GM21526 (cell line): ENCODE measurements at regions not wholly inside any gene's neighbourhood (a gene's known extent, or its start where the extent isn't known, plus 50 kb on each side); places are given as distances from the start of the nearest gene placed in this dataset.

Experiments used
- ATAC-seq: cut with Tn5 transposase; IDR thresholded peaks from one replicate; pipeline ENCODE4 v1.9.1; 2021; ENCODE audit warnings: moderate library complexity; ENCODE audit not compliant: unreplicated experiment, low FRiP score

DNA sequence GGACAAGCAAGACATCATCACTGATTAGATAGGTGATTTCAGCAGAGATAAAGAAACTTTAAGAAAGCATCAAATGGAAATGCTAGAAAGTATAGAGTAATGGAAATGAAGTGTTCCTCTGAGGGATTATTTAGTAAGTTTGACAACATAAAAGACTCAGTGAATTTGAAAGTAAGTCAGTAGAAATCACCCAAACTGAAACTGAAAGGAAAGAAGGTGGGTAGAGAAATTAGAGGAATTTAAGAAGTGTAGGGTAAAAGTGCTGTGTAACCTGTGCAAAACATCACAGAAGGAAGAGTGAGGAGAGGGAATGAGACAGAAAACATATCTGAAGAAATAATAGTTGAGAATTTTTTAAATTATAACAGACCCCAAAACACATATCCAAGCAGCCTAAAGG, 343.1 kb downstream of the CBLN2 start:
- peak; percentile 81 for ATAC-seq

DNA sequence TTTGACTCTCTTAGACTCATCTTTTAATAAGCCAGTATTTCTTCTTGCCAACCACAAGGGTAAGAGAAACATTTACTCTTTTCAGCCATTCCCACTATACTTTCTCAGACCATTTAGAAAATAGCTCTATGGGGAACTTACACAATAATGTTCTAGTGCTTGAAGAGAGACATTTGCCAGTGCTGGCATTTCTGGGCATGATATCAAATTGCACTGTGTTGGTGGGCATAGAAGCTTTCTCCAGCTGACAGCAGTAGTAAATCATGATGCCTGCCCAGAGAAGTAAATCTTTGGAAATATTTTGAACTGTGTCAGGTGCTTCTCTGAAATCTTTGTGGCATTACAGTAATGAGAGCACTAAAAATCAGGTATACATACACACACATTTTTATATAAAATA, 346.6 kb downstream of the CBLN2 start:
- no peak for ATAC-seq

DNA sequence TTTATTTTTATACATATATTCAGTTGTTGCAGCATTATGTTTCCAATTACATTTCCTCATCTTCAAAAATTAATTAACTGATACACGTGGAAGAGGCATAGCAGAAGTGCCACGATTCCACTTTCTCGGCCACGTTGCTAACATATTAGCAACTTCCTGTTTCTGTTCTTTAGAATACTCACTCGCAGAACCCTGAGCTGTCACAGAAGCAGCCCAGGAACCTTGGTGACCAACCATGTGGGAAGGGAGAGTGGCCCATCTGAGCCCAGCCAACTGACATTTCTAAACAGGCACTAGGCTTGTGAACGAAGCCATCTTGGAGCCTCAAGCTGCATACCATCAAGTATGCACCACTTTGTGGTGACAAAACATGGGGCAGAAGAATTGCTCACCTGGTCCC, 350.1 kb downstream of the CBLN2 start:
- no peak for ATAC-seq

DNA sequence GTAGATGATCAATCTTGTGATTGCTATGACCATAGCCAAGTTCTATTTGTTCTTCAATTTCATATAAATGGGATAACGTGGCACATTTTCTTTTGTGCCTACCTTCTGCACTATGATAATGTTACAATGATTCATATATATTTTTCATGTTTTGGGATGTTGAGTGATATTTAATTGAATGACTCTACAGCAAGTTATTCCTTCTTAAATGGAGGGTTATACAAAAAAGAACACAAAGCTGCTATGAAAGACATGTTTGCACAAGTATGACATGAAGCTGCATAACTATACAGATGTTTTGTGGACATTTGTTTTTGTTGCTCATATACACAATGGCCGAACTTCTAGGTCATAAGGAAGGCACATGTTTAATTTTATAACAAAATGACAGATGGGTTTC, 356.2 kb downstream of the CBLN2 start:
- ATAC-seq: no peak

DNA sequence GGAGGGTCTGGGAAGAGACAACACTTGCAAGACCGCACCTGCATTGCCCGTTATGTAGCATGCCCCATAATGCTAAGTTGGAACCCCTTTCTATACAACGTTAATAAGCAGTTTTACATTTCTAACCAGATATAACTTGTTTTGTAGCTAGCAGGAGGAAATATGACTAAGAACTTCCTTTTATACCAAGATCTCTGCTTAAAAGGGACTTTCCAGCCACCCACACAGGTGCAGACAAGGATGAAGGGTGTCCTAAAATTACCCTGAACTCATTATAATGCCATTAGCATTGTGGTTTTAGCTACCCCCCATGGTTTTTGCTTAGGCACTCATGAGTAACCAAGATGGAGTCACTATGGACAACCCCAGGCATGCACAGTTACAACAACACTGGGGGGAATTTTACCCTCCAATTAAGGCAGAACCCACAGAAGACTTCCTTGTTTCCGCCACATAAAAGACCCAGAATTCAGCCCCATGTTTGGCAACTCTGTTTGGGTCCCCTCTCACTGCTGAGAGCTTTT, 362.8 kb downstream of the CBLN2 start:
- peak; percentile 90 for ATAC-seq

DNA sequence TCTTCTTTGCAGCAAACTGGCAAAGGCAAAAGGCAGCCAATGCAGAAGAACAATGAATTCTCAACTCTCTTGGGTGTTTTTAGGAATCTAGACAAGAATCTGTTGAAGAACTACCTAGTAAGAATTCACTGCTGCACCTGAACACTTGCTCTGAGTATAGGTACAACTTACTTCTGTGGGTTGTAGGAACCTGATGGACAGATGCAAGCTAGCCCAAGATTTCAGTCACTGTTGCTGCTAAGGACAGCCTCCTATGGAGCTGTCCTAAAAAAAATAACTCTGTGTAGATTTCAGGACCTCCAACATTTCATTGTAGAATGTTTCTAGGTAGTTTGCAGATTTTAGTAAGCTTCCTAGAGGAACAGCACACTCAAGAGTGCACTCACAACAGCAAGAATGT, 363.5 kb downstream of the CBLN2 start:
- ATAC-seq: peak; percentile 20

DNA sequence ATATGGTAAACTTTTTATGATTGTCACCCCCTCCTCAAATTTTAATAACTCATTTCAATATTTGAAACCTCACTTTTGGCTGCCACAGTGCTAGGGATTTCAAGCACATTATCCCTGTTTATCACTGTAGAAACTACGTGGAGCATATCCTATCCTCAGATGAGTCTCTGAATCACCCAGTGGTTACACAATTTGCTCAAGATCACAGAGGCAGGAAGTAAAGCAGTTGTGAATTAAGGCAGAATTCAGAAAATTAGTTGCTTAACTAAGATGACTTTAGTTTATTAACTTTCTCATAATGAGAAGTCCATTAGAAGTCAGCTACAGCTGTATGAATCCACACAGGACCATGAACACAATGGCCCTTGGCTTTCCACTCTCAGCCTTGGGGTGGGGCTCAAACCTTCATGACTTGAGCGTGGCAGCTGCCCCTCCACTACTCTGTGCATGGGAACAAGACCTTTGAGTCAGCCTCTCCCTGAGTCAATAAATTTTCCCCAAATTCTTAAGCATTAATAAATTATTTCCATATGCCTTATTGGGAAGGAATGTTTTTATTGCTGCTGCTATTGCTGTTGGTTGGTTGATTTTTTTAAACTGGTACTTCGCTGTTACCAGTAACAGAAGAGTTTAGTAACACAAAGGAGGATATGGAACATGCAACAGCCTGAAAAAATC, 369.0 kb downstream of the CBLN2 start:
- no peak for ATAC-seq

DNA sequence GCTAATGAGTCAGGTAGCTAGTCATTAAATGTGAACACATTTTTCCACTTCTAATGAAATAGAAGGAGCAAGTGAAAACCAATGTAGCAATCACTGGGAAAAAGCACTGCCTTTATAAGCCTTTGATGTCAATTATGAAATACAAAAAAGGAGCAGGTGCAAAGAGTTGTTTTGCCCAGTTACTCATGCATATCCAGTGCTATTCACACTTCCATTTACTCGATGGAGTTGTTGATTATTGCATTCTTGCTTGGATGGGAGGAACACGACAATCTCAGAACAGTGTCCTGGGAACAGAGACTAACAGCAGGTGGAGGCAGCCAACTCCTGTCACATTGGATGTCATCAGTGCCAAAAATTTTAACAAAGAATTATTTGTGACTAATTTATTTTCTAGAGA, 372.5 kb downstream of the CBLN2 start:
- no peak for ATAC-seq

DNA sequence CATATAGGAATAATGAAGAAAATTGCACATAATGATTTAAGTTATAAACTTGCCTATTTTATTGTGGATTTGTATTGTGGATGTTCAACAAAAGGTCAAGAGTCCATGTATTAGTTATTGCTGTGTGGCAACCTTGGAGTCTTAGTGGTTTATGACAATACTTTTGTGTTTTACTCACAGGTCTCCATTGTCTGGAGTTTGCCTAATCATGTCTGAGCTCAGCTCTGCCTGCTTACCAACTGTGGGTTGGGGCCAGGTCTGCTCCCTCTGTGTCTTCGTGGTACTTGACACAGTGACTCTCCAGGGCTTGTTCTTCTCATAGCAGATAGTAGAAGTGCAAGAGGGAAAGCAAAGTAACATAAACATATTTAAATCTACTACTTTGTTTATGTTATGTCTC, 382.5 kb downstream of the CBLN2 start:
- no peak for ATAC-seq

DNA sequence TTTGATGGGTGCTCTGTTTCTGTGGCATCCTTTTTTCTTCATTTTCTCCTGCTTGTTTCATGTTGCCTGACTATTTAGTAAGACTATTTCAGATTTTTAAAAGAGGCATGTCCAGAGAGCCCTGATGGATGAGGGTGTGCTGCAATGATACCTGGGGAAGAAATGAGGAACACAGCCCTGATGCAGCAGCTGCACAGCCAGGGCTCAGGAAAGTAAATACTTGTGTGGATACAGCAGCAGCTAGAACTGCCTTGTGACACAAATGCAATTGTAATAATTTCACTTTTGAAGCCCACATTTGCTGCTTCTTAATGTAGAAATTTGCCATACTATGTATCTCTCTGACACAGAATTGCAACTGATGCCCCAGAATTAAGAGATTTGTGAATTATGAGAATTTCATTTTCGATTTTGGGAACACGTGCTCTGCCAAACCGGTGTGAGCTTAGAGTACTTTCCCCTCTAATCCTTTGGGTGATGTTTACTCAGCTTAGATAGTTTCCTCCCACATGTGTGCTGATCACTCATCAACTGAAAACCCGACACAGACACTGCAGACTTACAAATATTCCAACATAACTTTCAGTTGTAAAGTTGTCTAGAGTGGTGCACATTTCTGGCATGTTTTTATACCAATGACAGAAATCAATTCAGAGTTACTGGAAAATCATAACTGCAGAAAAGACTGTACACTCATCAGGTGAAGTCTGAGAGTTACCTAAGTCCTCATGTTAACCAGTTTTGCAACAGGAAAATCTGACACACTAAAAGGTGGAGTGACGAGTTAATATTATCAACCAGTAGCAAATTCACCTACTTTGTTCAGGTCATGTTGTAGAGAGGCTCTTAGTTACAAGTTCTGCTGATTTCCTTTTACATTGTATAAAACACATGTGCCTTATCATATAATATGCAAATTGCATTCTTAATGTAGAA, 383.4 kb downstream of the CBLN2 start:
- peak; percentile 92 for ATAC-seq

DNA sequence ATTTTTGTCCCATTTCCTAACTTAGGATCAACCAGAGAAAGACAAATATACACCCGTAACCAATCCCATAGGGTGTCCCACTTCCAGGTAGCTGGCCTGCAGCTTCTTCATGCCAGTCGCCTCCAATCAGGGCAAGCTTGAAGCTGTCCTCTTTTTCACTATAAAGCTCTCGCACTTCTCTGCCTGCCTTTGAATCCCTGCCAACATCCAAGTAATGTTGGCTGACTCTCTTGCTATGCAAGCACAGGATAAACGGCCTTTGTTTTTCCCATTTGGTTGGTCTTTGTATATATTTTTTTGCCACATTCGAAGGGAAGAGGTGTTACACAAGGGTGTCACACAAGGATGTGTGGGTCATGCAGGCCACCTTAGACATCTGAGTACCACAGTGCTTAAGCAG, 388.8 kb downstream of the CBLN2 start:
- ATAC-seq: no peak

DNA sequence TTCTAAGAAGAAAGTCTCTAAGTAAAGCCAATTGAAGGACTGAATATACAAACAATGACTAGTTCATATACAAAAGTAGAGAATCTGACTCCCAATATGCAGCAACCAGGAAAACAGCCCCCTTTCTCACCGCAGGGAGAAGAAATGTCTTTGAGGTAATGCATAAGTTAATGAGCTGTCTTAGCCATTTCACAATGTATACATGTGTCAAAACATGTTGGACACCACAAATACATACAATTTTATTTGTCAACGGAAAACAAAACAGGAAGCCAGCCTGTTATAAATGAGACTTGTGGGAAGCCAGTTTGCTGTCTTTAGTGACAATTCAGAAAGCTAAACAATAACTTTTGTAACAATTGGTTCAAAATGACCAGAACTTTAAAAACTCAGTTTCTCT, 389.2 kb downstream of the CBLN2 start:
- no peak for ATAC-seq

DNA sequence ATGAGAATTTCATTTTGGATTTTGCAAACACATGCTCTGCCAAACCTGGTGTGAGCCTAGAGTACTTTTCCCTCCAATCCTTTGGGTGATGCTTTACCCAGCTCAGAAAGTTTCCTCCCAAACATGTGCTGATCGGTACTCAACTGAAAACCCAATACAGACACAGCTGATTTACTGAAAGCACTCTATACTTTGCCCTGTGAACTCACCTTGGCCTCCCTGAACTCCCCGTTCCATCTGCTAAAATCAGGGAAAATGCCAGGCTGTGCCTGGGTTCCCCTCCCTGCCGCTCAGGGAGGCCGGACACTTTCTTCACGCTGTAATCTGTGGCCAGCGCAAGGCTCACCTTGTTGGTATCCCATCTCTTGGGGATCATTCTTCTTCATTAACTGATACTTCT, 391.2 kb downstream of the CBLN2 start:
- ATAC-seq: no peak

DNA sequence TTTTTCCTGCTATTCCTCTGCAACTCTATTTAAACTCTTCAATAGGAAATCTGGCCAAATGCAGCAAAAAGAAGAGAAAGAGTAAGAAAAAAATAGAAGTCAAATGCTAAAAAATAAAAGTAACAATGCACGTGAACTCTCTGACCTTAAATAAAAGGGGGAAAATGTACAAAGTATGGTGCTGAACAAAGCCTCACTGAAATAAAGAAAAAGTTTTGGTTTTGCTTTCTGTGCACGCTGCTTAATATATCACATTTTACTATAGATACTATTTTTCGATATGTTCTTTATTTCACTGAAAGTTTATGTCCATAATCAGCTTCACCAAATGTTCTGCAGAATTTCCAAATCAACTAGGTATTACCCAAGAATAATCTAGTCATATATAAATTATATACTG, 396.3 kb downstream of the CBLN2 start:
- no peak for ATAC-seq

DNA sequence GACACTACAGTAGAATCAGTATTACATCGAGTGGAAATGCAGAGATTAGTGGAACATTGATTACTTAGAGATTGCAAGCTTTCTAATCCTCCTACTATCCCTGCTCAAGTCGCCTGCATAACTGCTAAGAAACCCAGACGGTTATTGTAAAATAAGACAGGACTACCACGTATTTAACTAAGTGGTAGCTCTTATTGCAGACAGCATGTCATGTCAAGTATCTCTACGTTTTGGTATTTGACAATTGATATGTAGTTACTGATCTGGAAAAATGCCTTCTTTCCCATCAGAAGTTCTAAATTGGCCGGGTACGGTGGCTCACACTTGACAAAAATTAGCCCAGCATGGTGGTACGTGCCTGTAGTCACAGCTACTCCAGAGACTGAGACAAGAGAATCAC, 404.1 kb downstream of the CBLN2 start:
- no peak for ATAC-seq

DNA sequence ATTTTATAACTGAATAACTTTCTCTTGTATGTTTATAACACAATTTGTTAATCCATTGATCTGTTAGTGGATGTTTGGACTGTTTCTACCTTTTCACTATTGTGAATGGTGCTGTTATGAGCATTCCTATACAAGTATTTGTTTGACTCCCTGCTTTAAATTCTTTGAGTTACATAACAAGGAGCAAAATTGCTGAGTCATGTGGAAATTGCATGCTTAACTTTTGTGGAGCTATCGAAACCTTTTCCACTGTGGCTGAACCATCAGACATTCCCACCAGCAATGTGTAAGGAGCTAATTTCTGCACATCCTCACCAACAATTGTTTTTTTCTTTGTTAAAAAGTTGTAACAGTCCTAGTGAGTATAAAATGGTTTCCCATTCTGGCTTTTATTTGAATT, 415.5 kb downstream of the CBLN2 start:
- no peak for ATAC-seq

DNA sequence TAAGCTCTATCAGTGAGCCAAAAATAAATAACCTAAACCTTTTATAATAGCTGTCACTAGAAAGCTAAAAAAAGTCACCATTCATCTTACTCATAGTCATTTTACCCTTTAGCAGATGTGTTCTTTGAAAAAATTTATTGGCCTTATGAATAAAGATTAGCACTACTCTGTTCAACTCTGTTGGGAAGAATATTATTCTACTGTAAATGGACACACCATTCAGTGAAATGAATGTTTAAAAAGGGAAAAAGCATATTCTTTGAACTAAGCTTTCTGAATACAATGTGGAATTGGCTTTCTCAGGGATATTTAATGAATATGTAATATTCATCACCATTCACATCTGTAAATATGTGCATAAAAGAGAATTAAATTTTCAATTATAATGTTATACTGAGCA, 422.0 kb downstream of the CBLN2 start:
- ATAC-seq: no peak

DNA sequence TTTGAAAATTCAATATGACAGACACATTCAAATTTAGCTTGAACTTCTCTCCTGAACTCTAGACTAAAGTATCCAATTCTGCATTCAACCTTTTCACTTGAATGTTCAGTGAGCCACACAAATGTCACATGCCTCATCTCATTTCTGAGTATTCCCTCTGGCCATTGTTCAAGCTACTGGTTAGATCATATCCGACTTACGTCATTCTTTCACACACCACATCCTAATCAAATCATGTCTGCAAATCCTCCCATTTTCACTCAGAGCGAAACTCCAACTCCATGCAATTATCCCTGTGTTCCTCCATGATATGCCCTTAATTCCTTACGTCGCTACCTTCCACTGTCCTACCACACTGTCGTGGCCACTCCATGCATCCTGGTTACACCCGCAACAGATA, 425.1 kb downstream of the CBLN2 start:
- no peak for ATAC-seq

DNA sequence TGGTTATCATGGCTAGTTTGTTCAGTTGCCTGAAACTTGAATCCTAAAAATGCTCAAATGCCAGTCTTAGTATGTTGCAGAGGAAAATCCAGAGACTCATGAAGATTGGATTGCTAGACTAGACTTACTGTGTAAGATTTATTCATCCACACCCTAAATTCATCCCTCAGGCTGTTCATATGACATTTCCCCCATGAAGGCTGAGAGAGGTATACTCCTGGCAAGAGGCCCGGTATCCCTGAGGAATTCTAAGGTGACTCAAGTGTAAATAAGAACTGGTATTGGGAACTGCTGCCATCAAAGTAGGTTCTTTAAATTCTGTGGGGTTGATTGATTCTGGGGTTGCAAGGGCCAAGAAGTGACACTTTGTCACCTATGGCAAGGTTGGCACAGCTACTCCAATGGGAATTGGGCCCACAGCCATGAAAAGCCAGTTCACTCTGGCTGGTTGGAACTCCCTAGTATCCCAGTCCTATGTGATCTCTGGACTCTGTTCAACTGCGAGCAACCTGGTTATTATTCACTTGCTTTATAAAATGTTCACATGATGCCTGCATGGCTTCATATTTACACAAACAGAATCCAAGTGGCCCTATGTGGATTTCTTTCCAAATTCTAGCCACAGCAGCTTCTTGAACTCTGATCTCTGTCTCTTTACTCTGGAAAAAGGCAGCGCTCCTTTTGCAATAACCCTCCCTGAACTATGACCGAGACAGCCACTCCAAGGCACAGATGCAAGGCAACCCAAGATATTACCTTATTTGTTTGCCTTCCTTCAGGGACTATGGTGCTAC, 429.1 kb downstream of the CBLN2 start:
- no peak for ATAC-seq

DNA sequence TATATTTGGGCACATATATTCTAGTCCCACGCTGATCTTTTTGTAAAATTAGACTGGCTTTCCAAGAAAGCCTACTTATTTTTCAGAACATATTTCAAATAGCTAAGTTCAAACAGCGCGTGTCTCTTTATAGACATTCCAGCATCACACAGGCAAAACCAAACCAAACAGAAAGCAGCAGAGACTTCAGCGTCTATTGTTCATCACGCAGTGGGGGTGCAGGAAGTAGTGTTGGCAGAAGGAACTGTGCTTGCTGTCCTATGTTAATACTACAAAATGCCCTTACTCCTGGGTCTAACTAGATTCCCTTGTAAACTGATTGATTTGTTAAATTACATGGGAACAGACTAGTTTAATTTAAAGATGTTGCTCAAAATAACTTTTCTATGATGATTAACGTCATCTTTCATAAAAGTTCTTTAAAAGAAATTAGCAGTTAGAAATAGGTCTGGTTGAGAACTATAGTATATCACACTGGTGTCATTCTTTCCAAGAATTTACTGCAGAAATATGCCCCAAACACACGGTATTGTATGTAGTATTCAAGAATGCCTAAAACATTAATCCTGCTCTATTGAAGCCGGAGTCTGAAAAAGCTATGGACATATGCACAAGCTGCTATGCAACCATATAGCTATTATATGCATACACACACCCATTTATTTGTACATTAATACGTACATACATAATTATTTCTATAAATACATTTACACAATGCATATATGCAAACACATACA, 436.3 kb downstream of the CBLN2 start:
- ATAC-seq: no peak
